Activated CD4-positive, alpha-beta T cell treated with anti-CD3 and anti-CD28 coated beads for 36 hours (primary cell): ENCODE measurements at regions not wholly inside any gene's neighbourhood (a gene's known extent, or its start where the extent isn't known, plus 50 kb on each side); places are given as distances from the start of the nearest gene placed in this dataset.

ENCODE experiments used
- ATAC-seq: fragments of 200-7000 bp; cut with Tn5 transposase; one replicate; pipeline ENCODE4 v1.10.0; 2021; ENCODE audit warnings: mild to moderate bottlenecking, moderate library complexity
- CTCF ChIA-PET: fragments of 350-600 bp; sonication (Branson Sonifier 250); formaldehyde crosslinking; loops from one replicate; lab custom pipeline; 2021; ENCODE audit warnings: antibody characterized with exemption; lab: Charles Lee
- POLR2A ChIA-PET: fragments of 350-600 bp; sonication (Branson Sonifier 250); formaldehyde crosslinking; loops from one replicate; lab custom pipeline; 2021; ENCODE audit warnings: antibody characterized with exemption, inconsistent platforms; lab: Charles Lee
- DNase-seq: peaks from one replicate; pipeline ENCODE4 v3.0.0-alpha.2; 2020
- H3K27ac Mint-ChIP-seq: one replicate; pipeline ENCODE4 v1.8.0; 2021; ENCODE audit warnings: mixed read lengths
- H3K27me3 Mint-ChIP-seq: one replicate; pipeline ENCODE4 v1.8.0; 2021; ENCODE audit warnings: mixed read lengths
- H3K36me3 Mint-ChIP-seq: one replicate; pipeline ENCODE4 v1.8.0; 2021; ENCODE audit warnings: low read depth, mixed read lengths
- H3K4me1 Mint-ChIP-seq: one replicate; pipeline ENCODE4 v1.8.0; 2021; ENCODE audit warnings: mixed read lengths
- H3K4me3 Mint-ChIP-seq: one replicate; pipeline ENCODE4 v1.8.0; 2021; ENCODE audit warnings: mild to moderate bottlenecking, moderate library complexity, mixed read lengths
- H3K9me3 Mint-ChIP-seq: one replicate; pipeline ENCODE4 v1.8.0; 2021; ENCODE audit warnings: low read depth, mixed read lengths
- intact Hi-C, 2 experiments: fragments of 100-400 bp; cut with DNase I in 1 of 2; cut with micrococcal nuclease in 1 of 2; formaldehyde crosslinking; loops; one replicate each; pipeline versions ENCODE4 v1.14.2 to v1.15.1; 2022 to 2024; cut with DNase I, micrococcal nuclease

DNA sequence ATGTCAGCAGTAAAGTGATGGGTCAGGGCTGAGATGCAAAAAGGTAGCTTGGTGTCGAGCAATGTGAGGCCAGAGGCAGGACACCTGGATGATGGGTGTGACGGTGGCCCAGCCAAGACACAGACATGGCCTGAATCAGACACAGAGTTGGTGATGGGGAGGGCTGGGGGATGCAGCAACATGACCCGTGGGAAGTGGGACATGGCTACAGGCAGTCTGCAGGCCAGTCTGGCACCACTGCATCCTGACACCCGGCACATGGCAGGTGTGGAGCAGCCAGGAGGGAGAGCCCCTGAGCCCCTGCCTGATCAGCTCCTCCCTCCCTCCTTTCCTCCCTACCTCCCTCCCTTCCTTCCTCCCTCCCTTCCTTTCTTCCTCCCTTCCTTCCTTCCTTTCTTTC, 114.8 kb upstream of the WDR11 start:
- ATAC-seq: no peak
- H3K27ac Mint-ChIP-seq: no peak overlapping the region
- H3K36me3 Mint-ChIP-seq: no peaks in the 10 kb centered on the region
- no peaks in the 10 kb centered on the region for H3K4me1 Mint-ChIP-seq
- POLR2A ChIA-PET: no interaction called here
- H3K9me3 Mint-ChIP-seq: no peaks in the 10 kb centered on the region
- H3K27me3 Mint-ChIP-seq: peaks cover 4% of the 10 kb centered on the region
- CTCF ChIA-PET: interaction anchor here (0.8 to 1.4 kb wide), 3 partner anchors 10 to 54 kb away, joined by 3 read pairs; no protein-coding TSS in a partner anchor
- intact Hi-C loops: loop anchor here (1.0 to 5.0 kb wide), 3 partner anchors 313 to 514 kb away; no protein-coding TSS in a partner anchor
- no peak overlapping the region for H3K4me3 Mint-ChIP-seq
- DNase-seq: no peak

DNA sequence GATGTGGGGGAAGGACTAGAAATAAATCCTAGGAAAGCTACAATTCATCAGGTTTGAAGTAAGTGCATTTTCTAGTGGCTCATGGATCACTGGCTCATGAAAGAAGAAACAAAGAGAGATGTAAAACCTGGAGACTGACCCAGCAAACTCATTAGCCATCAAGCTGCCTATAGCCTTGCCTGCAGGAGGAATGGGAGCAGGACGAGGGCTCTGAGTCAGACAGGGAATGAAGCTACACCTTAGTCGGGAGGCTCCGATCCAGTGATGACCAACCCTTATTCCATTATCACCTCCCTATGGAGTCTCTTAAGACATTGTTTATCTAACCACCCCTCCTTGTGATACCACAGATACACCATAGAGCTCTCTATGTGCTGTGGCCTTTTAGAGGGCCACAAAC, 112.5 kb upstream of the WDR11 start:
- DNase-seq (no peak), ATAC-seq (no peak)
- intact Hi-C loops: loop anchor here (5.0 kb wide), 2 partner anchors 316 to 516 kb away; no protein-coding TSS in a partner anchor
- Mint-ChIP-seq H3K4me1 (no peaks in the 10 kb centered on the region), H3K27me3 (peaks cover 3% of the 10 kb centered on the region), H3K27ac (no peak overlapping the region), H3K4me3 (no peak overlapping the region), H3K36me3 (no peaks in the 10 kb centered on the region), H3K9me3 (no peaks in the 10 kb centered on the region)
- POLR2A ChIA-PET: no interaction called here
- CTCF ChIA-PET: interaction anchor here (0.8 to 1.0 kb wide), 2 partner anchors 315 to 866 kb away, joined by 3 read pairs; no protein-coding TSS in a partner anchor

DNA sequence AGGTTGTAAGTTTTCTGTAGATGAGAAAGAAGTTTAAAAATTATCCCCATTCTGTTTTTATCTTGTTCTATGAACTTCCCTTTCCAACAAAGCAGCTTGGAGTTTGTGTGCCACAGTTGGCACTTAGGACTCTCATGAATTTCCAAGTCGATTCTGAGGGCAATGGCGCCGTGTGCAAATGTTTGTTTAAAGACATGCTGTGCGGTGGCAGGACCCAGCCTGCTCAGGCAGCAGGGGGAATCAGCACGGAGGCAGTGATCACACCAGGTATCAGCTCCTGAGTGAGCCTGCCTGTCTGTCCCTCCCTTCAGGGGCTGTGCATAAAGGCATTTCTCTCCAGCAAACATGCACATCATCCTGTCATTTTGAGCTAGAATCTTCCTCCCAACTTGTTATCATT, 109.8 kb upstream of the WDR11 start:
- H3K27me3 Mint-ChIP-seq: peaks cover 3% of the 10 kb centered on the region
- DNase-seq: no peak
- no peak overlapping the region for H3K27ac Mint-ChIP-seq
- H3K36me3 Mint-ChIP-seq: no peaks in the 10 kb centered on the region
- intact Hi-C loops: no loop called here
- ATAC-seq: no peak
- H3K4me3 Mint-ChIP-seq: no peak overlapping the region
- H3K4me1 Mint-ChIP-seq: no peaks in the 10 kb centered on the region
- CTCF ChIA-PET: no interaction called here
- H3K9me3 Mint-ChIP-seq: no peaks in the 10 kb centered on the region
- POLR2A ChIA-PET: no interaction called here

DNA sequence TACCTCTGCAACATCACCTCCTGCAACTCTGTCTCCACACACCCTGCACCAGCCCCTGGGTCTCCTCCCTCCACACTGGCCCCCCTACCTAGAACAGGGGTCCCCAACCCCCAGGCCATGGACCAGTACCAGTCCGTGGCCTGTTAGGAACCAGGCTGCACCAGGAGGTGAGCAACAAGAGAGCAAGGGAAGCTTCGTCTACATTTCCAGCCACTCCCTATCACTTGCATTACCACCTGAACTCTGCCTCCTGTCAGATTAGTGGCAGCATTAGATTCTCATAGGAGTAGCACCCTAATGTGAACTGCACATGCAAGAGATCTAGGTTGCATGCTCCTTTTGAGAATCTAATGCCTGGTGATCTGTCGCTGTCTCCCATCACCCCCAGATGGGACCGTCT, 108.8 kb upstream of the WDR11 start:
- no peaks in the 10 kb centered on the region for H3K4me1 Mint-ChIP-seq
- ATAC-seq (no peak), DNase-seq (no peak)
- H3K27me3 Mint-ChIP-seq: peaks cover 3% of the 10 kb centered on the region
- H3K9me3 Mint-ChIP-seq: no peaks in the 10 kb centered on the region
- H3K4me3 Mint-ChIP-seq: no peak overlapping the region
- ChIA-PET POLR2A (no interaction called here), CTCF (no interaction called here)
- intact Hi-C loops: no loop called here
- H3K27ac Mint-ChIP-seq: no peak overlapping the region
- no peaks in the 10 kb centered on the region for H3K36me3 Mint-ChIP-seq

DNA sequence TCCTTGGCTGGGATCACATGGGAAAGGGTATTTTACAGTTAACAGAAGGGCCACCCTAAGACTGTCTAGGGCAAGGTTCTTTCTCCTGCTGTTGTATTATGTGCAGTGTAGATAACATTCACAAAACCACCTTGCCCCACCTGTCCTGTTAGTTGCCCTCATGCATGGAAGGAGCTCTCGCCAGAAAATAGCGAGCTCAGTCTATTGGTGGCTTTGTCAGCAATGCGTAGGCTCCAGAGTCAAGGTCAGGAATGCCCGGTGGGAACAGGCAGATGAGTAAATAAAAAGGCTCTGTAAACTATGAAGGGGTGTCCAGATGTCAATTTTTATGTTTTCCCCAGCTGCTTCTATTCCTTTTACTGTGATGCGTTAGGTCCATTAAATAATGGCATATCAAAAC, 107.1 kb upstream of the WDR11 start:
- H3K4me1 Mint-ChIP-seq: no peaks in the 10 kb centered on the region
- DNase-seq: no peak
- POLR2A ChIA-PET: no interaction called here
- peaks cover 7% of the 10 kb centered on the region for H3K27me3 Mint-ChIP-seq
- ATAC-seq: no peak
- H3K9me3 Mint-ChIP-seq: no peaks in the 10 kb centered on the region
- H3K27ac Mint-ChIP-seq: no peak overlapping the region
- H3K36me3 Mint-ChIP-seq: no peaks in the 10 kb centered on the region
- CTCF ChIA-PET: no interaction called here
- intact Hi-C loops: no loop called here
- H3K4me3 Mint-ChIP-seq: no peak overlapping the region

DNA sequence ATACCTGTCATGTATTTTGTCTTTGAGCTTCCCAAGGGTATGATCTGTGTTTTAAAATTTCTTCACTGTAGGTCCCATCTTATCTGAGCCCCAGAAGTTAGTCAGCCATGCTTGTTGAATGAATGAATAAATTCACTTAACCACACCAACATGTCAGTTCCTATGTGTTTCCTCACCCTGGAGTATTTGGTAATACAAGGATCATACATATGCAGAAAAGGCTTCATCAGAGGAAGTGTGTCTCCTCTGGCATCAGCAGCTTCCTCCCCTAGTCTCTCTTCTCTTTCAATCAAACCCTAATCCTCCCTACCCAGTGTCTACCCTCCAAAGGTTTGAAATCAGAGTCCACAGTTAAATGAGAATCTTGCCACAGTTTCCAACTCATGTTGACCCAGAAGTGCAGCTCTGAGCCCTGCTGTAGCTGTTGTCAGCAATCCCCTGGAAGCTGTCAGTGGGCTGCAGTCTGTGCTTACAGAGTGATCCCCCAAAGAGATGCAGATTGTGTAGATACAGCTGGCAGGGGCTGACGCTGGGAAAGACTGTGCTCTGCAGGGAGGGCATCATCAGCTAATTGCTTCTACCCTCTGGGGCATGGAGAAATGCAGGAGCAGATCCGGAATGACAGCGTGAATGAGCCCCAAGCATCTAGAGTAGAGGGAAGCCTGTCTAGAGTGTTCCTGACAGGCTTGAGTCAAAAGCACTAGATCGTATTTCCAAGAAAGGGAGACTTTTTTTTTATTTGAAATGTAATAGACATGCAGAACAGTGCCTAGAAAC, 105.0 kb upstream of the WDR11 start:
- intact Hi-C loops: no loop called here
- H3K4me3 Mint-ChIP-seq: no peak overlapping the region

DNA sequence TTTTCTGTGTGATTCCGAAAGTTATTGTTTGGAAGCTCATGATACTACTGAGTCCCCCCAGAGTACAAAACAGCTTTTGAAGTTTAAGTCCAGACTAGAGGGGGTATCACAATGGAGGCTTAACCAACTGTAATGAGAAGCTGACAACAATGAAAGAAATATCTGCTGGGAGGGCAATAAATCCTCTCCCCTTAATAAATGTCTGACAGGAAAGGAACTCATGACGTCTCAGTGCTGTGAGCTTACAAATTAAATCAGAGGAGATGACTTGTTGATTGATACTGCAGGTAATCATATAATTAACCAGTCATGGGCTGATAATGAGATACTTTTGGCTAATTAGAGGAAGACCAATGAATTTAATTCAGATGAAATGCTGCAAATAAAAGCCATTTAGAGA, 102.6 kb upstream of the WDR11 start:
- Mint-ChIP-seq H3K4me3 (no peak overlapping the region), H3K9me3 (no peaks in the 10 kb centered on the region), H3K36me3 (no peaks in the 10 kb centered on the region), H3K27me3 (peaks cover 23% of the 10 kb centered on the region), H3K27ac (no peak overlapping the region), H3K4me1 (peaks cover 2% of the 10 kb centered on the region)
- ATAC-seq: no peak
- no peak for DNase-seq
- intact Hi-C loops: no loop called here
- CTCF ChIA-PET: interaction anchor here (0.6 kb wide), 1 partner anchor 149 kb away, joined by 3 read pairs; no protein-coding TSS in a partner anchor
- POLR2A ChIA-PET: no interaction called here

More for the DNA sequence above, 105.0 kb upstream of the WDR11 start:
- ChIA-PET POLR2A (no interaction called here), CTCF (no interaction called here)
- Mint-ChIP-seq H3K4me1 (peaks cover 2% of the 10 kb centered on the region), H3K36me3 (no peaks in the 10 kb centered on the region), H3K27ac (no peak overlapping the region), H3K27me3 (peaks cover 16% of the 10 kb centered on the region), H3K9me3 (no peaks in the 10 kb centered on the region)
- no peak for ATAC-seq
- no peak for DNase-seq

DNA sequence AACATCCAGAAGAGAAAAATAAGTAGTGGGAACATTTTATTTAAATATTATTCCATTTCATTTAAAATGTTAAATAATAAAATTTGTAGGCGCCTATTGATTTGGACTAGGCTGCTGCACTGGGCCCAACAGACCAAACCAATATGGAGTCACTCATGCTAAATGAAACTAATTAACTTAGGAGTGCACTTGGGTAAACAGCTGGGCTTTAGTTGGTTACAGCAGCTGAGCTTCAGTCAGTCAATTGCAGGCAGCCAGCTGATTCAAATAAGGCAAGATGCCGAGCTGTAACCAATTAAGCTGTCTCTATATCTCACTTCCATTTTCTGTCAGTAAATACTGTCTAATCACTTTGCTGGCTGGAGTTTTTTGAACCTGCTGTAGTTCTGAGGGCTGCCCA, 102.1 kb upstream of the WDR11 start:
- DNase-seq (no peak), ATAC-seq (no peak)
- no peak overlapping the region for H3K4me3 Mint-ChIP-seq
- H3K9me3 Mint-ChIP-seq: no peaks in the 10 kb centered on the region
- POLR2A ChIA-PET: no interaction called here
- CTCF ChIA-PET: no interaction called here
- intact Hi-C loops: no loop called here
- peaks cover 2% of the 10 kb centered on the region for H3K4me1 Mint-ChIP-seq
- no peaks in the 10 kb centered on the region for H3K36me3 Mint-ChIP-seq
- H3K27me3 Mint-ChIP-seq: peaks cover 23% of the 10 kb centered on the region
- H3K27ac Mint-ChIP-seq: no peak overlapping the region

DNA sequence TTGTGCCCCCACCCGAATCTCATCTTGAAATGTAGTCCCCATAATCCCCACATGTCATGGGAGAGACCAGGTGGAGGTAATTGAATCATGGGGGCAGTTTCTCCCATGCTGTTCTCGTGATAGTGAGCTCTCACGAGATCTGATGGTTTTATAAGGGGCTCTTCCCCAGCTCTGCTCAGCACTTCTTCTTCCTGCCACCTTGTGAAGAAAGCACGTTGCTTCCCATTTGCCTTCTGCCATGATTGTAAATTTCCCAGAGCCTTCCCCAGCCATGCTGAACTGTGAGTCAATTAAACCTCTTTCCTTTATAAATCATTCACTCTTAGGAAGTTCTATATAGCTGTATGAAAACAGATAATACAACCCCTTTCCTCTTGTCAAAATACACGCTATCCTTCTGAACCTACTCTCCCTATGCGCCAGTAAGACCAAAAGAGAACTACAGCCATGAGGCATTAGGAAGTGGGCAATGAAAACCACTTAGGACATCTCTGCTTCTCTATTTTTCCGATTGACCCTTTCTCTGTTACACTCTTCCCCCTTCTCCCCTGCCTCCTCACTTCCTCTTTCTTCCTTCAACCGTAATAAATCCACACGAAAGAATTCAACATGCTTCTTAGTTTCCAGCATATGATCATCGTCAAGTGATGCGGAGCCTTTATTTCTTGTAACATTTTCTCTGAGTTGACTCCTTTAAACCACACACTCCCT, 101.2 kb upstream of the WDR11 start:
- Mint-ChIP-seq H3K36me3 (no peaks in the 10 kb centered on the region), H3K9me3 (no peaks in the 10 kb centered on the region), H3K27me3 (peaks cover 24% of the 10 kb centered on the region), H3K4me3 (no peak overlapping the region), H3K4me1 (peaks cover 2% of the 10 kb centered on the region), H3K27ac (no peak overlapping the region)
- ATAC-seq (no peak), DNase-seq (no peak)
- intact Hi-C loops: no loop called here
- CTCF ChIA-PET: no interaction called here
- POLR2A ChIA-PET: no interaction called here

DNA sequence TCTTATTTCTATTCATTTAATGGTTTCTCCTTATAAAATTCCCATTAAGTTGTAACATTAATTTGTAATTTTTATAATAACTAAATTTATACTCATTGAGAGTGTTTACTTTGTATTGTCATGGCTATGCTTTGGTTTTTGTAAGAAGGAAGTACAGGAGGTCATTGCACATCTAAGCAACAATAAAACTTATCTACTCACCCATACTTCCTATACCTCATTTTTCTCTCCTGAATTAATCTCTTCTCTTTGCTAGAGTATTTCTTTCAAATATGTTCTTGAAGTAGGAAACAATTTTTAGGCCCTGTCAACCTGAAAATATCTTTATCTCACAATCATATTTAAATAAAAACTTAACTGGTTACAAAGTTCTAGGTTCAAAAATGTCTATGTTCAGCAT, 95.4 kb upstream of the WDR11 start:
- Mint-ChIP-seq H3K27me3 (peaks cover 25% of the 10 kb centered on the region), H3K27ac (no peak overlapping the region), H3K4me1 (no peaks in the 10 kb centered on the region), H3K4me3 (no peak overlapping the region), H3K9me3 (no peaks in the 10 kb centered on the region), H3K36me3 (no peaks in the 10 kb centered on the region)
- intact Hi-C loops: no loop called here
- ChIA-PET POLR2A (no interaction called here), CTCF (no interaction called here)
- DNase-seq (no peak), ATAC-seq (no peak)

DNA sequence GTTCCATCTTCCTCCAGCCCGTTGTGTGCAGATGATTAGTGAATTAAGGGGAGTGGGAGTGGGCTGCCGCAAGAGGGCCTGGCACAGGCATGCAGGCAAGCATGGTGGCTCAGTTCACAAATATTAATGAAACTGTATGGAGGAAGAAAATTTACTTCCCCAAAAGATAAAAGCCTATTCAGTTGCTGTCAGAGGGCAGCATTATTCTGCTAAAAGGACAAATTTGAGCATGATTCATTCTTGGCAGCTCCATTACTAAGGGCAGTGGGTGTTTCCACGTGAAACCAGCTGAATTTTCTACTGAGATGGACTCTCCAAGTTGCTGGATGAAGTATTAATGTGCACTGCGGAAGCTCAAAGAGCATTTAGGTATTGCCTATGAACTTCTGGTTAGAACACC, 90.9 kb upstream of the WDR11 start:
- H3K4me1 Mint-ChIP-seq: no peaks in the 10 kb centered on the region
- no peak overlapping the region for H3K4me3 Mint-ChIP-seq
- H3K9me3 Mint-ChIP-seq: no peaks in the 10 kb centered on the region
- intact Hi-C loops: no loop called here
- H3K27me3 Mint-ChIP-seq: peaks cover 13% of the 10 kb centered on the region
- ChIA-PET CTCF (no interaction called here), POLR2A (no interaction called here)
- H3K27ac Mint-ChIP-seq: no peak overlapping the region
- DNase-seq (no peak), ATAC-seq (no peak)
- H3K36me3 Mint-ChIP-seq: no peaks in the 10 kb centered on the region

DNA sequence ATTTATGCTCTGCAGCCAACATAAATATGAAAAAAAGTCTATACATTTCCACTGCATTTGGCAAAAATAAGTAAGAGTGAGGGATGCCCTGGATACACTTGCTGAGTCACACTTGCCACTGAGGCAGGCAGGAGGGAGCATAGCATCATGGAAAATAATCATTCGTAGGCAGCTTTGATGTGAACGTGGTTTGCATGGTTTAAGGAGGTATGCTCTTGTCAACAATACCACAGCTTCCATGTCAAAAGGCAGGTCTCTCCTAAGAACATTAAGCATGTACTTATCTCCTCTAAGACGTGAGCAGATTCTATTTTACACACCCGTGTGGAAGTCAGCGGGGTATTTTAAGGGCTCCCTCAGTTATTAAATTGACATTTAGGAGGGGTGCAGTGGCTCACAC, 89.2 kb upstream of the WDR11 start:
- DNase-seq (no peak), ATAC-seq (no peak)
- CTCF ChIA-PET: no interaction called here
- no peaks in the 10 kb centered on the region for H3K9me3 Mint-ChIP-seq
- no peaks in the 10 kb centered on the region for H3K4me1 Mint-ChIP-seq
- no peak overlapping the region for H3K4me3 Mint-ChIP-seq
- intact Hi-C loops: no loop called here
- POLR2A ChIA-PET: no interaction called here
- no peaks in the 10 kb centered on the region for H3K36me3 Mint-ChIP-seq
- H3K27ac Mint-ChIP-seq: no peak overlapping the region
- H3K27me3 Mint-ChIP-seq: peaks cover 7% of the 10 kb centered on the region
